ENCODE measurements at regions not wholly inside any gene's neighbourhood (a gene's known extent, or its start where the extent isn't known, plus 50 kb on each side); places are given as distances from the start of the nearest gene placed in this dataset.

DNA sequence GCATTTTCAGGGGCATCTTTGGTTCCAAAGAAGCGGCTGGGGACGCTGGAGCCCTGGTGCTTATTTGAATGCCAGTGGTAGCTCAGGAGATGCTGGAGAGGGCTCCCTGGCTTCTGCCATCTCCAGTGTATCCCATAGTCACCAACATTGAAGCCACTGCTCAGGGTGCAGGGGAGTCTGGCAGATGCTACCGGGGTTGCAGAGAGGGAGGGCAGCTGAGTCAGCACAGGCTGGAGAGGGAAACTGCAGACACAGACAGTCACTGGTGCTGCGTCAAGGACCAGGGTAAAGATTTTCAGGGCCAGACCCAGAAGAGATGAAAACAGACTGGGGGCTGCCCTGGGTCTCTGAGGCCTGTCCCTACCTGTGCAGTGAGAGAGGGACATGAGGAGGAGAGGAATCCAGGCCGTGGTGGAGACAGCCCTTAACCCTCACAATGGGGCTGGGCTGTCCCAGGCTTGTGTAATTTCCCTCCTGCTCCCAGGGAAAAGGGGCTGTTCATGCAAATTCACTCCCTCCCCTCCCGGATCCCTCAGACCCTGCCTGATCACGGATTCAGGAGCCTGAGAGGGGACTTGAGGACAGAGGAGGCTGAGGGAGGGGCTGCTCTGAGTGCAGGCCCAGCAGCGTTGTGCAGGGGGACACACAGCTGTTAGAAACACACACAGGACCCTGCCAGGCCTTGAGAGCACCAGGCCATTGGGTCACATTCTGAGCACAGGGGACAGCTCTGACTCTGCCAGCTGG is 126.9 kb upstream of the GRK3 start:
- FAIRE-seq, result no peak
- dilution Hi-C loops (cut with MboI; ENCODE audit: extremely low pct_ligation_motif_present, low sequenced_read_pairs), result no loop called here
- CTCF ChIA-PET, result interaction anchor here (1.0 to 1.5 kb wide), 3 partner anchors 10 to 12 kb away, joined by 3 to 7 read pairs (median 6); no protein-coding TSS in a partner anchor

DNA sequence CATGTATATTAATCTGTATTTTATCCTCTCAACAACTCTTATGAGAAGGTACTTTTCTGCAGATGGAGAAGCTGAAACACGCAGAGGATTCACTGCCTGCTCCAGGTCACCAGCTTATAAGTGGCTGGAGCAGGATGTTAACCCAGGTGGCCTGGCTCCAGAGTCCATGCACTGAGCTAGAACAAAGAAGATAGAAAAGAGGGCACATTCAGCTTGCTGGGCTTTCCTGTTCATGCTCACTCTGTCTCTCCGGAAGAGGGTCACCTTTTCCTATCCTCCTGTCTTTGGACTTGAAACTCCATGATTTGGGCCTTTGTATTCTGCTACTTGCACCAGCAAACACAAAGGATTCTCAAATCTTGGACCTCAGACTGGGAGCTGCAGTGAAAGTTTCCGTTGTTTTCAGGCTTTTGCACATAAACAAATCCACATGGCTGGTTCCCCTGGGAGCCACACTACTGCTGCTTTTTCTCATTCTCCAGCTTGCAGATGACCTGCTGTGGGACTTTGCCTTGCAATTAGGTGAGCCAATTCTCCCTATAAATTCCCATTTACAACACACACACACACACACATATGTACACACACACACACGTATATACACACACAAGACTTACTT is 117.3 kb upstream of the GRK3 start:
- Histone ChIP-seq H3K9me1 (replicated peaks; ENCODE audit: control insufficient read depth, extremely low read depth, insufficient read depth, low read length) (no peaks in the 10 kb centered on the region), H3K4me3 (replicated peaks in 1 of 3; ENCODE audit: insufficient read depth in 1 of 3, low read depth in 1 of 3, low read length in 3 of 3) (no peak overlapping the region), H3K9ac (replicated peaks; ENCODE audit: extremely low read depth, insufficient read depth, low read length) (no peak overlapping the region), H3K4me1 (ENCODE audit: control insufficient read depth, extremely low read depth, insufficient read depth, low read length) (peaks cover 17% of the 10 kb centered on the region), H3K36me3 (ENCODE audit: control insufficient read depth in 2 of 2, extremely low read depth in 1 of 2, insufficient read depth in 2 of 2, low read length in 2 of 2) (no peaks in the 10 kb centered on the region), H3K27me3 (ENCODE audit: control insufficient read depth in 2 of 2, insufficient read depth in 2 of 2, low read length in 2 of 2) (no peaks in the 10 kb centered on the region), H3K9me3 (replicated peaks; ENCODE audit: control insufficient read depth, insufficient read depth, low read length) (no peaks in the 10 kb centered on the region), H2AFZ (ENCODE audit: low read depth, low read length) (no peak overlapping the region), H3K27ac (ENCODE audit: insufficient read depth, low read depth, low read length) (no peak overlapping the region), H4K20me1 (replicated peaks; ENCODE audit: control insufficient read depth, extremely low read depth, insufficient read depth, low read length) (peaks cover 6% of the 10 kb centered on the region), H3K79me2 (ENCODE audit: control insufficient read depth, insufficient read depth, low read length) (peaks cover 42% of the 10 kb centered on the region), H3K4me2 (ENCODE audit: insufficient read depth, low read length) (no peak overlapping the region)
- FAIRE-seq (no peak), DNase-seq (ENCODE audit: low read depth, low spot score) (no peak)
- intact Hi-C loops (cut with micrococcal nuclease) (loop anchor here (2.0 to 5.0 kb wide), 3 partner anchors 20 to 325 kb away; no protein-coding TSS in a partner anchor), dilution Hi-C loops (cut with MboI; ENCODE audit: extremely low pct_ligation_motif_present, low sequenced_read_pairs) (no loop called here)
- BruUV-seq (replicated peaks), result no TSS peak
- TF ChIP-seq FOS (IDR thresholded peaks at IDR 0.05; ENCODE audit: borderline replicate concordance, insufficient read depth, low read length) (no peak), JUN (IDR thresholded peaks at IDR 0.05; ENCODE audit: borderline replicate concordance, insufficient read depth, insufficient read length, low read depth) (no peak), GATA2 (IDR thresholded peaks at IDR 0.05; ENCODE audit: insufficient read depth, insufficient read length, low read depth, low read length) (no peak), MYC (IDR thresholded peaks at IDR 0.05; ENCODE audit: low read depth, low read length) (no peak), POLR2A (IDR thresholded peaks at IDR 0.05; ENCODE audit: low read depth, low read length) (no peak), EZH2 (IDR thresholded peaks at IDR 0.05; ENCODE audit: borderline replicate concordance, low read depth, low read length, severe bottlenecking) (no peak), POLR2AphosphoS5 (IDR thresholded peaks at IDR 0.05; ENCODE audit: insufficient read depth, low read depth, low read length) (no peak)
- TF ChIP-seq, protein P1, sequence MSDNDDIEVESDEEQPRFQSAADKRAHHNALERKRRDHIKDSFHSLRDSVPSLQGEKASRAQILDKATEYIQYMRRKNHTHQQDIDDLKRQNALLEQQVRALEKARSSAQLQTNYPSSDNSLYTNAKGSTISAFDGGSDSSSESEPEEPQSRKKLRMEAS (IDR thresholded peaks at IDR 0.05; ENCODE audit: insufficient read depth, insufficient read length), result no peak
- TF ChIP-seq, protein P2, sequence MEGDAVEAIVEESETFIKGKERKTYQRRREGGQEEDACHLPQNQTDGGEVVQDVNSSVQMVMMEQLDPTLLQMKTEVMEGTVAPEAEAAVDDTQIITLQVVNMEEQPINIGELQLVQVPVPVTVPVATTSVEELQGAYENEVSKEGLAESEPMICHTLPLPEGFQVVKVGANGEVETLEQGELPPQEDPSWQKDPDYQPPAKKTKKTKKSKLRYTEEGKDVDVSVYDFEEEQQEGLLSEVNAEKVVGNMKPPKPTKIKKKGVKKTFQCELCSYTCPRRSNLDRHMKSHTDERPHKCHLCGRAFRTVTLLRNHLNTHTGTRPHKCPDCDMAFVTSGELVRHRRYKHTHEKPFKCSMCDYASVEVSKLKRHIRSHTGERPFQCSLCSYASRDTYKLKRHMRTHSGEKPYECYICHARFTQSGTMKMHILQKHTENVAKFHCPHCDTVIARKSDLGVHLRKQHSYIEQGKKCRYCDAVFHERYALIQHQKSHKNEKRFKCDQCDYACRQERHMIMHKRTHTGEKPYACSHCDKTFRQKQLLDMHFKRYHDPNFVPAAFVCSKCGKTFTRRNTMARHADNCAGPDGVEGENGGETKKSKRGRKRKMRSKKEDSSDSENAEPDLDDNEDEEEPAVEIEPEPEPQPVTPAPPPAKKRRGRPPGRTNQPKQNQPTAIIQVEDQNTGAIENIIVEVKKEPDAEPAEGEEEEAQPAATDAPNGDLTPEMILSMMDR (IDR thresholded peaks at IDR 0.05; ENCODE audit: extremely low read depth in 1 of 2, insufficient read depth in 1 of 2, low read depth in 1 of 2, low read length in 2 of 2), result no peak
- CTCF ChIA-PET, result interaction anchor here (0.6 to 2.4 kb wide), 8 partner anchors 9 to 890 kb away, joined by 3 to 9 read pairs (median 5); no protein-coding TSS in a partner anchor
- POLR2A ChIA-PET, result no interaction called here

More for the DNA sequence above, 126.9 kb upstream of the GRK3 start:
- no peak for DNase-seq (ENCODE audit: low read depth, low spot score)
- no peaks in the 10 kb centered on the region for H3K9me1 ChIP-seq (replicated peaks; ENCODE audit: control insufficient read depth, extremely low read depth, insufficient read depth, low read length)
- H3K4me2 ChIP-seq (ENCODE audit: insufficient read depth, low read length), result no peak overlapping the region
- no TSS peak for BruUV-seq (replicated peaks)
- H3K27ac ChIP-seq (ENCODE audit: insufficient read depth, low read depth, low read length), result no peak overlapping the region
- intact Hi-C loops (cut with micrococcal nuclease), result no loop called here
- POLR2A ChIA-PET, result no interaction called here
- H3K27me3 ChIP-seq (ENCODE audit: control insufficient read depth in 2 of 2, insufficient read depth in 2 of 2, low read length in 2 of 2), result peaks cover 0 to 7% of the 10 kb centered on the region in 2 experiments
- TF ChIP-seq JUN (IDR thresholded peaks at IDR 0.05; ENCODE audit: borderline replicate concordance, insufficient read depth, insufficient read length, low read depth) (no peak), MYC (IDR thresholded peaks at IDR 0.05; ENCODE audit: low read depth, low read length) (no peak), POLR2A (IDR thresholded peaks at IDR 0.05; ENCODE audit: low read depth, low read length) (no peak), FOS (IDR thresholded peaks at IDR 0.05; ENCODE audit: borderline replicate concordance, insufficient read depth, low read length) (no peak), GATA2 (IDR thresholded peaks at IDR 0.05; ENCODE audit: insufficient read depth, insufficient read length, low read depth, low read length) (no peak)
- no peaks in the 10 kb centered on the region for H3K79me2 ChIP-seq (ENCODE audit: control insufficient read depth, insufficient read depth, low read length)
- H3K4me1 ChIP-seq (ENCODE audit: control insufficient read depth, extremely low read depth, insufficient read depth, low read length), result no peaks in the 10 kb centered on the region
- no peak overlapping the region for H3K4me3 ChIP-seq (replicated peaks in 1 of 3; ENCODE audit: insufficient read depth in 1 of 3, low read depth in 1 of 3, low read length in 3 of 3)
- no peak overlapping the region for H2AFZ ChIP-seq (ENCODE audit: low read depth, low read length)
- no peaks in the 10 kb centered on the region for H3K9me3 ChIP-seq (replicated peaks; ENCODE audit: control insufficient read depth, insufficient read depth, low read length)
- no peaks in the 10 kb centered on the region for H4K20me1 ChIP-seq (replicated peaks; ENCODE audit: control insufficient read depth, extremely low read depth, insufficient read depth, low read length)
- H3K36me3 ChIP-seq (ENCODE audit: control insufficient read depth in 2 of 2, extremely low read depth in 1 of 2, insufficient read depth in 2 of 2, low read length in 2 of 2), result no peaks in the 10 kb centered on the region
- no peak overlapping the region for H3K9ac ChIP-seq (replicated peaks; ENCODE audit: extremely low read depth, insufficient read depth, low read length)
